IPS-18a (cell line): ENCODE measurements at regions not wholly inside any gene's neighbourhood (a gene's known extent, or its start where the extent isn't known, plus 50 kb on each side); places are given as distances from the start of the nearest gene placed in this dataset.

ENCODE experiments used
- H3K27ac ChIP-seq: one replicate; pipeline ENCODE4 v1.5.1; 2013; ENCODE audit warnings: low read length
- H3K27me3 ChIP-seq: one replicate; pipeline ENCODE4 v1.6.1; 2013; ENCODE audit warnings: mild to moderate bottlenecking, low read length; ENCODE audit not compliant: control insufficient read depth, insufficient read depth
- H3K36me3 ChIP-seq: one replicate; pipeline ENCODE4 v1.6.1; 2013; ENCODE audit warnings: low read depth, low read length; ENCODE audit not compliant: control insufficient read depth
- H3K4me1 ChIP-seq: one replicate; pipeline ENCODE4 v1.6.1; 2013; ENCODE audit warnings: low read depth, low read length; ENCODE audit not compliant: control insufficient read depth
- H3K4me3 ChIP-seq: one replicate; pipeline ENCODE4 v1.5.1; 2013; ENCODE audit warnings: low read length
- H3K9ac ChIP-seq: one replicate; pipeline ENCODE4 v1.6.1; 2013; ENCODE audit warnings: mild to moderate bottlenecking, low read length, moderate library complexity
- H3K9me3 ChIP-seq: one replicate; pipeline ENCODE4 v1.6.1; 2013; ENCODE audit warnings: low read depth, low read length; ENCODE audit not compliant: control insufficient read depth

DNA sequence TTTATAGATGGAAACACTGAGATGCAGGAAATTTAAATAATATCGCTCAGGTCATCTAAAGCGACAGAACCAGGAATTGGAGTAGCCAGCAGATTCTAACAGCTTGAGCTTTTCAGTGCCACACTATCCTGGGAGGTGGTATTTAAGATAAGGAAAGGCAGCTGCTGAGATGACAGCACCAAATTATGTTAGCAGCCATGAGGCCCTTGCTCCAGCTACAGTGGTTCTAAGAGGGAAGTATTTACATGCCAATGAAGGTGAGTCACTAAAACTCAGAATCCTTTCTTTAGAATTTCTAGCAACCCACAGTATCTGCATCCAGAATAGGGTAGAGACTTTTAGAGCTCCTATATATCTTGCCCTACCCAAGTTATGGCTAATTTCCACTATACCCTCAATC lies 127.0 kb upstream of the VLDLR start:
- Histone ChIP-seq H3K36me3 (no peaks in the 10 kb centered on the region), H3K9me3 (no peaks in the 10 kb centered on the region), H3K27ac (no peak overlapping the region), H3K9ac (no peak overlapping the region), H3K27me3 (no peaks in the 10 kb centered on the region), H3K4me3 (no peak overlapping the region), H3K4me1 (peaks cover 10% of the 10 kb centered on the region)

DNA sequence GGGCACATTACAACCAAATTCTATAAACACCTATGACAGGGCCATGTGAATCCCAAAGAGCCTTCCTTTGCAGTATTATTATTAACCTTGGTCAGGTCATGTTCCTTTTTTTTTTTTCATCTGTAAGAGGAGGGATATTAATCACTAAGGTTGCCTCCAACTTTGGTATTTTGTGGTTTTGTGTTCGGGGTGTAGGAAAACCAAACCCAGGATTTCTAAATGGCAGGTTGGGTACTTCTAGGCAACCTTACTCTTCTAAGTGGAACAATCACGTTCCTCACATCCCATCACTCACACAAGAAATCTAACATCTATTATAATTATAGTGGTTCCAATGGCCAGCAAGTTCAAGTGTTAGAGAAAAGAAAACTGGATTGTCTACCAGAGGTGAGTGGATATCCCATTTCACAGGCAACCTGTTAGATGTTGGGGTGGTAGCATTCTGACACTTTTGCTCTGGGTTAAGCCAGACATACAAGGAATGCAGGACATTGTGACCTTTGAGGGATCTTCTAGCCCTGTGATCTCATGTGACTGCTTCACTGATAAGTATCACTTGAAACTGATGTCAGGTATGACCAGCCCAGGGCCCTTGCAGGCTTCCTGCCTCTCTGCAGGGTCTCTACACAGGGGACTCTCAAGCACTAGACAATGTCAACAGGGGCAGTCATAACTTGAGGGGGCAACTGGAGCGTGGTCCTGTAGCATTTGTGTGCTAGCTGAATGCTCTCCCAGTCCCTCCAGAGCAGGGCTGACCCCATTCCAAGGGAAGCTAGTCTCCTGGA lies 126.2 kb upstream of the VLDLR start:
- H3K9me3 ChIP-seq = no peaks in the 10 kb centered on the region
- no peaks in the 10 kb centered on the region for H3K27me3 ChIP-seq
- H3K4me3 ChIP-seq = no peak overlapping the region
- no peaks in the 10 kb centered on the region for H3K36me3 ChIP-seq
- H3K27ac ChIP-seq = no peak overlapping the region
- H3K9ac ChIP-seq = no peak overlapping the region
- peaks cover 10% of the 10 kb centered on the region for H3K4me1 ChIP-seq

DNA sequence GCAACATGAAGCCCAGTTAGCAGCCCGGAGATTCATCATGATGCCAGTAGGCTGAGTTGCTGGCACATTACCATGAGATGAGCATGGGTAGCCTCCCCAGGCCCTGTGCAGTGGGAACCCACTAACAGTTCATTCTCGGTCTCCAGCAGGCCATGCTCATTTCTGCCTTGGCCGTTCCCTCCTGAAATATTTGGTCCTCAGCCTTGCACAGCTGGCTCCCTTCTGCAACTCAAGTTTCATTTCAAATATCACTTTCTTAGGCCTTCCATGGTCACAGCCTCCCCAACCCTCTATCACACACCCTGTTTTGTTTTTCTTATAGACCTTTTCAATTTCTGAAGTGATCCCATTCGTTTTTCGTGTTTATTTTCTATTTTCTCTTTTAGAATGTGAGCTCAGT lies 125.4 kb upstream of the VLDLR start:
- Histone ChIP-seq H3K9ac (no peak overlapping the region), H3K27ac (no peak overlapping the region), H3K36me3 (no peaks in the 10 kb centered on the region), H3K4me3 (no peak overlapping the region), H3K27me3 (no peaks in the 10 kb centered on the region), H3K4me1 (peaks cover 10% of the 10 kb centered on the region), H3K9me3 (no peaks in the 10 kb centered on the region)

DNA sequence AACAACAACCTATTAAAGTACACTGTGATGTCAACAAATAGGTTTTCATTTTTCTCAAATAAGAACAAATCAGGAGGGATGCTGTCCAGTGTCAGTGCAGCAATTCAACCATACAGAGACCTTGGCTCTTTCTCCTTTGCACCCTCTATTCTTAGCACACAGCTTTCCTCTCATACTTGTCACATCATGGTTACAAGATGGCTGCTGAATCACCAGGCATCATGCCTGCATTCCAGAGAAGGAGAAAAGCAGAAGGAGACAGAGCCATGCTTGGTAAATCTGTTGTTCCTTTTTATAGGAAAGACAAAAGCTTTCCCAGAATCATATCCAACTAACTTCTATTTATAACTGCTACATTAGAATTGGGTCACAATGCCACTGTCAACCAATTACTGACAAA lies 124.7 kb upstream of the VLDLR start:
- Histone ChIP-seq H3K9ac (no peak overlapping the region), H3K4me3 (no peak overlapping the region), H3K27me3 (no peaks in the 10 kb centered on the region), H3K9me3 (no peaks in the 10 kb centered on the region), H3K36me3 (no peaks in the 10 kb centered on the region), H3K27ac (no peak overlapping the region), H3K4me1 (peaks cover 10% of the 10 kb centered on the region)

DNA sequence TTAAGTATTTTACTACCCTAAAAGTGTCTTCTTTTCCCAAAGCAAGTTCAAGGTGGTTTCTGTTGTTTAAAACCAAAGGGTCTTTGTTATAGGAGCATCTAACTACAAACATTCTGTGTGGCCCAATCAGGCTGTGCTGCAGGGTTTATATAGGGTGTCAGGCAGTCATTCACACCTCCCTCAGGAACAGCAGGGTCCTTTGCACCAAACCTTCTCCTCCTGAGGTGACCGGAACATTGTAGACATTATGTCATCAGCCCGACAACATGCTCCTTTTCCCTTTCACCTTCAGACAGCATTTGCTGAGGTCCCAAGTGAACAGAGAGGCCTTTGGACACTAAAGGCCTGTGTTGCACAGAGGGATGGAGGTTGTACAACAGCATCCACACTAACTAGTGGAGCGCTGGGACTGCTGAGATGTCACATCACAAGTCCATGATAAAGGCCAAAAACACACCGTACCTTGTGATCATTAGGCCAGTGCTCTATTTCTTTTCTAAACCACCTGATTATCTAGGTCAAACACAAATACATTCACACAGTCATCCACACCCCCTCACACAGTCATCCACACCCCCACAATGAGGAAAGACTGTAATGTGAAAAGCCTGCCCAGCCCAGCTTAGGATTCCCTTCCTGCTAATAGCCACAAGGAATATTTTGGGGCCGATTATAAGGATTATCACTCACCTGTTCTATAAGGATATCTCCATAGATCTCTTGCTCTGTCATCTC lies 123.8 kb upstream of the VLDLR start:
- no peaks in the 10 kb centered on the region for H3K36me3 ChIP-seq
- no peak overlapping the region for H3K27ac ChIP-seq
- H3K4me1 ChIP-seq = peaks cover 10% of the 10 kb centered on the region
- no peak overlapping the region for H3K9ac ChIP-seq
- H3K27me3 ChIP-seq = no peaks in the 10 kb centered on the region
- H3K4me3 ChIP-seq = no peak overlapping the region
- no peaks in the 10 kb centered on the region for H3K9me3 ChIP-seq

DNA sequence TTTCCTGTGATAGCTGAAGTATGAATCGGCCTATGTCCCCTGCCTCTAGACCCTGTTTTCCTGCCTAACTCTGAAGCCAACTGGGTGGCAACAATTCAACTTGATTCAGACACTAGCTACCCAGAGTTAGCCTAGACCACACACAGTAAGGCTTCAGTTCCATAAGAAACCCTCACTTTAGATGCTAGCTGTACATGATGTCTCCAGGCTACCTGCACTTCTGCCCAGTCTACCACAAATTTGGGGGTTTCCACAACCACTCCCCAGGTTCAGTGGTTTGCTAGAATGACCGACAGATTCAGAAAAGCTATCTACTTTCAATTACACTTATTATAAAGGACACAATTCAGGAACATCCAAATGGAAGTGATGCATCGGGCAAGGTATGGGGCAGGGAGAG lies 119.4 kb upstream of the VLDLR start:
- Histone ChIP-seq H3K4me1 (no peaks in the 10 kb centered on the region), H3K4me3 (no peak overlapping the region), H3K36me3 (no peaks in the 10 kb centered on the region), H3K9me3 (no peaks in the 10 kb centered on the region), H3K9ac (no peak overlapping the region), H3K27me3 (no peaks in the 10 kb centered on the region), H3K27ac (no peak overlapping the region)

DNA sequence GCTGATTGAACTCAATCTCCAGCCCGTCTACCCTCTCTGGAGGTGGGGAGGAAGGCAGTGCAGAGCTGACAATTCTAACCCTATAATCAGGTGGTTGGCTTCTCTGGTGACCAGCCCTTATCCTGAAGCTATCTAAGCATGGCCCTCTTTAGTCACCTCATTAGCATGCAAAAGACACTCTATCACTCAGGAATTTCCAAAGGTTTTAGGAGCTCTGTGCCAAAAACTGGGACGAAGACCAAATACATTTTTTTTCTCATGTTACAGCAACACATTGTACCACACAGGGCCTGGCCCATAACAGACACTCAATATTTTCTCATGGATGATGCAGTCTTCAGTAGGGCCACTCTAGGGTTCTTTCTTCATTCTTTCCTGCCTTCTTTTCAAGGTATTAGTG lies 118.8 kb upstream of the VLDLR start:
- Histone ChIP-seq H3K4me1 (no peaks in the 10 kb centered on the region), H3K9ac (no peak overlapping the region)

DNA sequence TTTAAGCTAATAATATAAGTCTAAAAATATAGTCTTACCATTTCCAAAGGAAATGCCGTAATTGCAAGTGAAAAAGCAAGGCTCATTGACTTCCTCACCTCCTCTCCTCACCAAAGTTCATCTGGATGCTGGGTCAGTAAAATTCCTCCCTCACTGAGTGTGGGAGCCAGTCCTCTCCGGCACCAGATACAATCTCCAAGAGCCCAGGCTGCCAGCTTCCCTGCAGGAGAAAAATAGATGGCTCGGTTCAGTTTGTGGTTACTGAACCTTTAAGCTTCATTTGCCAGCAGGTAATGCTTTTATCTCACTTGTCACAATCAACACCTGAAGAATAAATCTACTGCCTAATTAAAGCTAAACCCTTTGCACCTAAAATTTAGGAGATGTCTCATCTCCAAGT lies 115.3 kb upstream of the VLDLR start:
- H3K9ac ChIP-seq = no peak overlapping the region
- no peaks in the 10 kb centered on the region for H3K9me3 ChIP-seq
- H3K27ac ChIP-seq = no peak overlapping the region
- H3K36me3 ChIP-seq = no peaks in the 10 kb centered on the region
- no peaks in the 10 kb centered on the region for H3K27me3 ChIP-seq
- H3K4me3 ChIP-seq = no peak overlapping the region
- H3K4me1 ChIP-seq = no peaks in the 10 kb centered on the region

More for the DNA sequence above, 118.8 kb upstream of the VLDLR start:
- H3K4me3 ChIP-seq = no peak overlapping the region
- H3K9me3 ChIP-seq = no peaks in the 10 kb centered on the region
- no peaks in the 10 kb centered on the region for H3K36me3 ChIP-seq
- H3K27ac ChIP-seq = no peak overlapping the region
- H3K27me3 ChIP-seq = no peaks in the 10 kb centered on the region

DNA sequence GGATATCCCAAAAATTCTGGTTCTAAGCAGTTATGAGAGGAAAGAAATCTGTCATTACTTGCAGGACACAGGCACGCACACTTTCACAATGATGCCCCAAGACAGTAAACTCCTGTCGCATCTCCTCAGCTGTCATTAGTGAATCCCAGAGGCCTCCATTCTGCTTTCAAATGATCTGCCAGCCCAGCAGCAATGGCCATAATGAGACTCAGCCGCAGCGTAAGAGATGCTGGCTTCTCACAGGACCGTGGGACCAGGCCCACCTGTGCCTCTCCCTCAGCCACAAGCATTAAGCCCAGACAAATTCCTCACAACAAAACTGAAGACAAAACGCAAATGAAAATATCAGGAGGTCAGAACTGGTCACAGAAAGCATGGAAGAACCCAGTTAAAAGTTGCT lies 98.0 kb upstream of the VLDLR start:
- Histone ChIP-seq H3K36me3 (no peaks in the 10 kb centered on the region), H3K9ac (no peak overlapping the region), H3K27me3 (no peaks in the 10 kb centered on the region), H3K4me1 (no peaks in the 10 kb centered on the region), H3K4me3 (no peak overlapping the region), H3K9me3 (no peaks in the 10 kb centered on the region), H3K27ac (no peak overlapping the region)

DNA sequence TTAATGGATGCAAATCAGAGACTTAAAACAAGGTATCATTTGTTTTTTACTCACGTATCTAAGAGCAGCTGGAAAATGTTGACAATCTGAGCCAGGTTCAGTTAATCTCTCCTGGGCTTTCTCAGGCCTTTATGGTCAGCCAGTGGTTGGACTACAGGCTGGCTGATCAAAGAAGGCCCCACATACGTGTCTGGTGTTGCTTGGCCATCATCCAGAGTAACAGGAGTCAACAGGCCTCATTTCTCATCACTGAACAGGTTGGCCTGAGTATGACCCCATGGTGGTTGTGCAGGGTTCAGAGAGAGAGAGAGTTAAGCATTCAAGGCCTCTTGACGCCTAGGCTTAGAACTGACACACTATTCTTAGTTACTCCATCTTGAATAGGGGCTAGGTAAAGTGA lies 97.0 kb upstream of the VLDLR start:
- no peak overlapping the region for H3K9ac ChIP-seq
- H3K9me3 ChIP-seq = no peaks in the 10 kb centered on the region
- H3K4me3 ChIP-seq = no peak overlapping the region
- H3K27me3 ChIP-seq = no peaks in the 10 kb centered on the region
- no peak overlapping the region for H3K27ac ChIP-seq
- H3K36me3 ChIP-seq = no peaks in the 10 kb centered on the region
- no peaks in the 10 kb centered on the region for H3K4me1 ChIP-seq

DNA sequence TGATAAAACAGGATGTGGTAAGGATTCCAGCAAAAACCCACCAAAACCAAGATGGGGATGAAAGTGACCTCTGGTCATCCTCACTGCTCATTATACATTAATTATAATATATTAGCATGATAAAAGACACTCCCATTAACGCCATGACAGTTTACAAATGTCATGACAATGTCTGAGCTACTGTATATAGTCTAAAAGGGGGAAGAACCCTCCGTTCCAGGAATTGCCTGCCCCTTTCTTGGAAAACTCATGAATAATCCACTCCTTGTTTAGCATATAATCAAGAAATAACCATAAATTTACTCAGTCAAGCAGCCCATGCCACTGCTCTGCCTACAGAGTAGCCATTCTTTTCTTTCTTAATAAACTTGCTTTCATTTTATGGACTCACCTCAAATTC lies 96.4 kb upstream of the VLDLR start:
- Histone ChIP-seq H3K27me3 (no peaks in the 10 kb centered on the region), H3K9me3 (no peaks in the 10 kb centered on the region), H3K4me1 (no peaks in the 10 kb centered on the region), H3K9ac (no peak overlapping the region), H3K27ac (no peak overlapping the region), H3K36me3 (no peaks in the 10 kb centered on the region), H3K4me3 (no peak overlapping the region)
